HG03521 (cell line): ENCODE measurements at regions not wholly inside any gene's neighbourhood (a gene's known extent, or its start where the extent isn't known, plus 50 kb on each side); places are given as distances from the start of the nearest gene placed in this dataset.
"Not testable (repeated sequence)": the region's sequence is repeated elsewhere in the genome, so short reads cannot be mapped to it uniquely, and the experiment has no call there.

ENCODE experiments used
- ATAC-seq: cut with Tn5 transposase; IDR thresholded peaks from one replicate; pipeline ENCODE4 v1.9.1; 2021; ENCODE audit warnings: mild to moderate bottlenecking, moderate library complexity; ENCODE audit not compliant: unreplicated experiment

- ATAC-seq = not testable (repeated sequence)
Measured at GRCh38 chr20:59490196-59491004, 113.9 kb upstream of the PHACTR3 start.

DNA sequence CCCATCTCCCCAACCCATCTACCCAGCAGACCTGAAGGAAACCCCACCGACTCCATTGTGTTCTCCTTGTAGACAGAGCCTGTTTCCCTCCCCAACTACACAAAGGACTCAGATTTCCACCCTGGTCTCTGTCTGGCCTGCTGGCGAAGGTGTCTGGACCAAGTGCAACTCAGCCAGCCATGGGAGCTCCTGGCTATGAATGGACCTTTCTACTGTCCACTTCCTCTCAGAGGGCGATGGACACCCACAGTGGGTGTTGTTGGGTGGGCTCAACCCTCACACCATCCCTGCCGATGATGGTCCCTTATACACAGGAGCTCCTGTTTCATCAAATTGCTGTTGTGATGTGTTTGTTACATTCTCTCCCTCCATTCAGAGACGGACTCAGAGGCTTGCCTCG lies 112.5 kb upstream of the PHACTR3 start:
- no peak for ATAC-seq

DNA sequence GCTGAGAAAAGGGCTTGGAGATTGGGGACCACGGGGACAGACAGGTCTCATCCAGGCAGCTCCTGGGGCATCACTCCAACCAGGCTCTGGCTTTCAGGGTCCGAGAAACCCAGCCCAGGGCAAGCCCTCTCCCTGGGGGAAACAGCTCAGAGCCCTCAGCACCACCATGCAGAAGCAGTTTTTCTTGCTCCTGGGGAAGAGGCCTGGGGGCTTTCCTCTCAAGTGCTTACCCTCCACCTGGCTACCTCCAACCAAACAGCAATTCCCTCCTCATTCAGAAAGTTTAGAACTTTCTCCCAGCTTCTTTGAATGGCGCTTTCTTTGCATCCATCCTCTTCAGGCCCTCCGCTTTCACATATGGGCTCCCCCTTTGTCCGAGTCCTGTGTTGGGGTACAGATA lies 110.4 kb upstream of the PHACTR3 start:
- no peak for ATAC-seq

DNA sequence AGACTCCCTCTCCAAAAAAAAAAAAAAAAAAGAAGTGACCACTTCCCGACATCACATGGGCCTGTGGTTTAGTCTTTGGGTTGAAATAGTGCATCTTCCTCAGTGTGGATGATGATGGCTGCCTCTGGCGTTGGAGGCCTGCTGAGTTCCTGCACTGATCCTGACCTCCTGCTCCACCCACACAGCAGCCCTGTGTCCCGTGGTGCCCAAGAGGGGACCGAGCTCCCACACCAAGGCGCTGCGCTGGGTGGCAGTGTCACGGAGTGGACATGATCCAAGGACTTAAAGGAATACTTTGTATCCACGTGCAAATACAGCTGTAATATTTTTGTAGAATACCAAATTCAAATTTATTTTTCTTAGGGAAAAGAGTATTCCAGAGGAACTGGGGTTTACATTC lies 109.2 kb upstream of the PHACTR3 start:
- no peak for ATAC-seq

GRCh38 chr20:59495894-59496510 lies 108.3 kb upstream of the PHACTR3 start:
- no peak for ATAC-seq

DNA sequence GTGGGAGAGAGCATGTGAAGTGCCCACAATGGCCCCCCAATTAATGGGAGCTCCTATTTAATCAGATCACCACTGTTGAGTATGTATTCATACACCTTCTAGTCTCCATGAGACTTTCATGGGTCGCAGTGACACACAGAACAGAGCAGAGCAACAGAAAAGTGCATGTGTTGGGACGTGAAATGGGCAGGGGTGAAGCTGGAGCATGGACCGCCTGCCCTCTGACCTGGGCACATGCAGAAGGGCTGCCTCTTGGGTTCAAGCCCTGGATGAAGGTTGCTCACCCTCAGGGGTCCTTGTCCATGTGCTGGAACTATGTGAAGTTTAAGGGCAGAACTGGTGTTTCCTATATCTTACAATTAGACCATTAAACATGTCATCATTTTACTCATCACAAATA lies 106.0 kb upstream of the PHACTR3 start:
- ATAC-seq = no peak

GRCh38 chr20:59499863-59500262 lies 104.5 kb upstream of the PHACTR3 start:
- ATAC-seq = no peak

DNA sequence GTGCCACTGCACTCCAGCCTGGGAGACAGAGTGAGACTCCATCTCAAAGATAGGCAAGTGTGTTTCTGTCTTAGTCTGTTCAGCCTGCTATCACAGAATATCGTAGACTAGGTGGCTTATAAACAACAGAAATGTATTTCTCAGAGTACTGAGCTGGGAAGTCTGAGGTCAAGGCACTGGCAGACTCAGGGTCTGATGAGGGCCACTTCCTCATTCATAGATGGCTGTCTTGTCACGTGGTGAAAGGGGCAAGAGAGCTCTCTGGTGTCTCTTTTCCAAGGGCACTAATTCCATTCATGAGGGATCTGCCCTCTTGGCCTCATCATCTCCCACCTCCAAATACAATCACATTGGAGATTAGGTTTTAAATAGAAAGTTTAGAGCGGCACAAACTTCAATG lies 95.6 kb upstream of the PHACTR3 start:
- no peak for ATAC-seq

- no peak for ATAC-seq
Measured at GRCh38 chr20:59512651-59513050, 91.7 kb upstream of the PHACTR3 start.

- no peak for ATAC-seq
Measured at GRCh38 chr20:59514554-59514953, 89.8 kb upstream of the PHACTR3 start.

- no peak for ATAC-seq
Measured at GRCh38 chr20:59515013-59515905, 89.1 kb upstream of the PHACTR3 start.

DNA sequence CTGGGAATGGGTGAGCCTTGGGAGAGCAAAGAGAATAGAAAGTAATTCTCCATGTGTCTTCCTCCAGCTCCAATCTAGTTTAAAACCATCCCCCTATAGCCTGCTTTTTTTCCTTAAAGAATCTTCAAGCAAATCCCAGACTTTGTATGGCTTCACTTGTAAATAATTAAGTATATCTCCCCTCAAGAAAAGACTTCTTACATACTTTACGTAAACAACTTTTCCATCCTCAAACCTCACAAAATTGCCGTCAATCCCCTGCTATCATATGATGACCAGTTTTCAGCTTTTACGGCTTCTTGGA lies 88.5 kb upstream of the PHACTR3 start:
- ATAC-seq = no peak

GRCh38 chr20:59518881-59519706 lies 85.2 kb upstream of the PHACTR3 start:
- ATAC-seq = peak; percentile 53

GRCh38 chr20:59519707-59520014 lies 84.7 kb upstream of the PHACTR3 start:
- no peak for ATAC-seq

DNA sequence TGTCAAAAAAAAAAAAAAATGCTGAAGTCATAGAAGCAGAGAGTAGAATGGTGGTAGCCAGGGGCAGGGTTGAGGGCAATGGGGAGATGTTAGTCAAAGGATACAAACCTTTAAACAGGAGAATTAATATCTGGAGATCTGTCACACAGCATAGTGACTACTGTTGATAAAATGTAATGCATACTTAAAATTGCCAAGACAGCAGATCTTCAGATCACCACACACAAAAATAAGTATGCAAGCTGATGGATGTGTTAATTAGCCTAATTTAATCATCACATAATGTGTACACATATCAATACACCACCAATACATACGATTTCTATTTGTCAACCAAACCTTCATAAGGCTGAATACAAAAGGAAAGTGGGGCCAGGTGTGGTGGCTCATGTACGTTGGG lies 83.5 kb upstream of the PHACTR3 start:
- no peak for ATAC-seq

- ATAC-seq = peak; percentile 53
Measured at GRCh38 chr20:59525500-59526241, 78.7 kb upstream of the PHACTR3 start.

DNA sequence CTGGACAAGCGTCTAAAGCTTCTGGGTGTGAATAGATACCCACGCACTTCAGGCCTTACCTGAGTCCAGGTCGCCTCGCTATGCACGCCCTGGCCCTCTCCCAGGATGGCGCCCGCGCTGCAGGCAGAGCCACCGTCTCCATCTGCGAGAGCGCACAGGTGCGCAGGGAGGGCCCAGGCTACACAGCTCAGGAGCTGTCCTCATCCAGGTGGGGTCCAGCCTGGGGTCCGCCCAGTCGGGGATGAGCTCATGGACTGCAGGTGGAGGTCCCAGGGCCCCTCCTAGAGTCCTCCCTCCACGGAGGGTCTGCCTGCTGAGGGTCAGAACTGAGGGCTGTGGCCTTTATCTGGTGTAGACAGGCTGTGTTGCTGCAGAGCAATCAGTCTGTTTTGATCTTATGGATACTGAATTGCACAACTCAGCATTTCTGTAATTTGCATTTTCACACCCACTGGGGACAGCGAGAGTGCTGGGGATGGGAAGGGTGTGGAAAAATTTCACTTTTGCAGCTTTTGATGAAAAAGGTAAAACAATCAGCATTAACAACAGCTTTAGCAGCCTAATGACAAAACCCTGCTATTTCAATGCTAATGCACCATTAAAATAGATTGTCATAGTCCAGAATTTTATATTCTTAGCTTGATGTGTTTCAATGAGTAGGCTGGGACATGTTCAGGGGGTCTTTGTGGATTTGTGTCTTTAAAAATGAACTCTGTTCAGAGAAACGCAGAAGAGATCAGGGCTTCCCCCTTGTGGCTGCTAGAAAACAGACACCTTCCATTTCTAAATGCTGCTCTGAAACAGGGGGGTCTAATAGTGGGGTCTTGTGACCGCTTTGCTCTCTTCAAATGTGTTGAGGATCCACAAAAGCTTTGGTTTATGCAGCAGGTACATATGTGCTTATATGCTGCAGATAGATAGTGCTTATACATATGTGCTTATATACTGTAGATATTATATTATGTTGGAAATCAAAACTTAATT lies 77.8 kb upstream of the PHACTR3 start:
- ATAC-seq = no peak

GRCh38 chr20:59530782-59531181 lies 73.6 kb upstream of the PHACTR3 start:
- no peak for ATAC-seq

DNA sequence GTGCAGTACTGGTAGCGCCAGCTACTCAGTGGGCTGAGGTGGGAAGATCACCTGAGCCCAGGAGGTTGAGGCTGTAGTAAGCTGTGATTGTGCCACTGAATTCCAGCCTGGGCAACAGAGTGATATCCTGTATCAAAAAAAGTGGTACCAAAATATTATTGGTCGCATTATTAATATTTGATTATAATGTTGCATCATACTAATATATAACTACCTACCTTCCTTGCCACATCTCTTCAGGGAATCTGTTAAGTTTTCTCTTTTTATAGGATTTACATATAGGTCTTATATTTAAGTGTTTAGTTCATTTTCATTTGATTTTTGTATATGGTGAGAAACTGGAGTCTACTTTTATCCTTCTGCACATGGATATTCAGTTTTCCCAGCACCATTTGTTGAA lies 66.3 kb upstream of the PHACTR3 start:
- no peak for ATAC-seq
